Spleen (tissue), 7 donors: ENCODE measurements at regions not wholly inside any gene's neighbourhood (a gene's known extent, or its start where the extent isn't known, plus 50 kb on each side); places are given as distances from the start of the nearest gene placed in this dataset.

Source experiments
- POLR2A ChIP-seq, 3 donors: fragments of 450-650 bp; IDR thresholded peaks; one replicate each; pipeline ENCODE4 v1.5.1; 2017; ENCODE audit warnings: antibody characterized with exemption in 3 of 3, mild to moderate bottlenecking in 1 of 3
- TF ChIP-seq, protein P1 (sequence below), 11 experiments: fragments of 200-600 bp in 7 of 11; fragments of 450-650 bp in 4 of 11; sonication (generic) in 4 of 11; IDR thresholded peaks in 8 of 11; conservative IDR thresholded peaks in 3 of 11; 1 replicate in 7 of 11; 2 replicates in 4 of 11; pipeline versions ENCODE4 v1.4.0 to v1.8.0; 2016 to 2021; ENCODE audit warnings: antibody characterized with exemption in 11 of 11, inconsistent platforms in 4 of 11, mild to moderate bottlenecking in 1 of 11
- donor health status: DM: no; HTN: no; CAD: no; lungs with moderate emphysema.
- donor health status: DM: no; HTN: no; CAD: no.
- donor health status: DM: no; HTN: no; CAD: no.

DNA sequence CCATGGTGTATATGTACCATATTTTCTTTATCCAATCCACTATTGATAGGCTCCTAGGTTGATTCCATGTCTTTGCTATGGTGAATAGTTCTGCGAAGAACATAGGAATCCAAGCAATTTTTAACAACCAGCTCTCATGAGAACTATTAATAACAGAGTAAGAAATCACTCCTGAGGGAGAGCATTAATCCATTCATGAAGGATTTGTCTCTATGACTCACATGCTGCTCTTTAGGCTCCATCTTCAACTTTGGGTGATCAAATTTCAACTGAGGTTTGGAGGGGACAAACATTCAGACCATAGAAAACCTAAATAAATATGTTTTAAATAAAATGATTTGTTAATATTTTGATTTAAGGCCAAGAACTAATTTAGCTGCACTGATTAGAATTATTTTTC is 147.4 kb downstream of the NSUN3 start:
- TF ChIP-seq, protein P1, sequence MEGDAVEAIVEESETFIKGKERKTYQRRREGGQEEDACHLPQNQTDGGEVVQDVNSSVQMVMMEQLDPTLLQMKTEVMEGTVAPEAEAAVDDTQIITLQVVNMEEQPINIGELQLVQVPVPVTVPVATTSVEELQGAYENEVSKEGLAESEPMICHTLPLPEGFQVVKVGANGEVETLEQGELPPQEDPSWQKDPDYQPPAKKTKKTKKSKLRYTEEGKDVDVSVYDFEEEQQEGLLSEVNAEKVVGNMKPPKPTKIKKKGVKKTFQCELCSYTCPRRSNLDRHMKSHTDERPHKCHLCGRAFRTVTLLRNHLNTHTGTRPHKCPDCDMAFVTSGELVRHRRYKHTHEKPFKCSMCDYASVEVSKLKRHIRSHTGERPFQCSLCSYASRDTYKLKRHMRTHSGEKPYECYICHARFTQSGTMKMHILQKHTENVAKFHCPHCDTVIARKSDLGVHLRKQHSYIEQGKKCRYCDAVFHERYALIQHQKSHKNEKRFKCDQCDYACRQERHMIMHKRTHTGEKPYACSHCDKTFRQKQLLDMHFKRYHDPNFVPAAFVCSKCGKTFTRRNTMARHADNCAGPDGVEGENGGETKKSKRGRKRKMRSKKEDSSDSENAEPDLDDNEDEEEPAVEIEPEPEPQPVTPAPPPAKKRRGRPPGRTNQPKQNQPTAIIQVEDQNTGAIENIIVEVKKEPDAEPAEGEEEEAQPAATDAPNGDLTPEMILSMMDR (IDR thresholded peaks at IDR 0.05 in 8 of 11, conservative IDR thresholded peaks at IDR 0.05 in 3 of 11), result no peak
- TF ChIP-seq POLR2A (IDR thresholded peaks at IDR 0.05), result no peak
